Testis (tissue), 2 donors: ENCODE measurements at regions not wholly inside any gene's neighbourhood (a gene's known extent, or its start where the extent isn't known, plus 50 kb on each side); places are given as distances from the start of the nearest gene placed in this dataset.

ENCODE experiments used
- POLR2A ChIP-seq: fragments of 450-650 bp; IDR thresholded peaks from one replicate; pipeline ENCODE4 v1.6.1; 2017; ENCODE audit warnings: antibody characterized with exemption, mild to moderate bottlenecking, moderate library complexity
- TF ChIP-seq, protein P1 (sequence below), 3 experiments: fragments of 450-650 bp in 2 of 3; fragments of 200-600 bp in 1 of 3; sonication (generic) in 1 of 3; IDR thresholded peaks; one replicate each; pipeline ENCODE4 v1.5.1; 2016 to 2019; ENCODE audit warnings: antibody characterized with exemption in 3 of 3, mild to moderate bottlenecking in 2 of 3, moderate library complexity in 1 of 3

GRCh38 chr3:147328711-147329110 is 77.6 kb downstream of the ZIC4 start:
- TF ChIP-seq, protein P1, sequence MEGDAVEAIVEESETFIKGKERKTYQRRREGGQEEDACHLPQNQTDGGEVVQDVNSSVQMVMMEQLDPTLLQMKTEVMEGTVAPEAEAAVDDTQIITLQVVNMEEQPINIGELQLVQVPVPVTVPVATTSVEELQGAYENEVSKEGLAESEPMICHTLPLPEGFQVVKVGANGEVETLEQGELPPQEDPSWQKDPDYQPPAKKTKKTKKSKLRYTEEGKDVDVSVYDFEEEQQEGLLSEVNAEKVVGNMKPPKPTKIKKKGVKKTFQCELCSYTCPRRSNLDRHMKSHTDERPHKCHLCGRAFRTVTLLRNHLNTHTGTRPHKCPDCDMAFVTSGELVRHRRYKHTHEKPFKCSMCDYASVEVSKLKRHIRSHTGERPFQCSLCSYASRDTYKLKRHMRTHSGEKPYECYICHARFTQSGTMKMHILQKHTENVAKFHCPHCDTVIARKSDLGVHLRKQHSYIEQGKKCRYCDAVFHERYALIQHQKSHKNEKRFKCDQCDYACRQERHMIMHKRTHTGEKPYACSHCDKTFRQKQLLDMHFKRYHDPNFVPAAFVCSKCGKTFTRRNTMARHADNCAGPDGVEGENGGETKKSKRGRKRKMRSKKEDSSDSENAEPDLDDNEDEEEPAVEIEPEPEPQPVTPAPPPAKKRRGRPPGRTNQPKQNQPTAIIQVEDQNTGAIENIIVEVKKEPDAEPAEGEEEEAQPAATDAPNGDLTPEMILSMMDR (IDR thresholded peaks at IDR 0.05): no peak
- TF ChIP-seq POLR2A: no peak
